ENCODE measurements at regions not wholly inside any gene's neighbourhood (a gene's known extent, or its start where the extent isn't known, plus 50 kb on each side); places are given as distances from the start of the nearest gene placed in this dataset.

DNA sequence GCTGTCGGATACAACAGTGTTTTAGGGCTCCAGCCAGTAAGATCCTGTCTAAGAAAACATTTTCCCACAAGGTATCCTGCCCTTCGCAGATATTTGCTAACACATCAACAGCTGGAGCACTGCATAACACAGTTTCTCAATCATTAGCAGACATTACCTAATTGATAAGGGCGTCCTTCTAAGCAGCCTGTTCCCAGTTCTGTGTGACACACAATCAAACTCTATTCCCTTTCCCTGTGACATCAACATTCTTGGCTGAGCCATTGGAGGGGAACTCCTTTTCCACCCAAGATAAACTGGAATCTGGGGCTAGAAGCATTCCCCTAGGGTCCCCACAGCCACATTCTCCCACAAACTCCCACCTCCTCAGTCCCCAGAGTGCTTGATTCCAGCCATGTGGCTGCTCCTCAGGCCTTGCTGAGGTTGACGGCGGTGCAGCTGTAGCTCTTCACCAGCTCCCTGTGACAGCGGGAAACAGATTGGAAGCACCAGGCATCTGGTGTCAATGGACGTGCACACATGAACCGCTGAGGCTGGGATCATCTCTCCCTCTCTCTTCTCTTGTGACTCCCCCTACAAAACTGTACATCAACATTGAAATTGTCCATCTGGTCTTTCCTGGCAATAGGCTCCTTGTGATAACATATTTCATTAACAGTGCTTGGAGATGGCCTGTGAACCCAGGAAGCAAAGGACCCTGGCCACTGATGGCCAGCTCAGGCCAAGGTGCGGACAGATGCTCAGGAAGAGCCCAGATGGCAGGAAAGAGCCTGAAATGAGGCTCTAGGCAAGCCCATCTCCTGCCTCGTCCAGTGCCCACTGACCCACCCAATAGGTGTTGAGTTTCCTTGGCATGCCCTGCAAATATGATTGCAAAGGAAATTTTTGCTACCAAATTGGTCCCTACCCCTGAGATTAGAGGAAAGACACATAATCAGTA is 131.1 kb upstream of the TBX20 start:
- no peak for DNase-seq

DNA sequence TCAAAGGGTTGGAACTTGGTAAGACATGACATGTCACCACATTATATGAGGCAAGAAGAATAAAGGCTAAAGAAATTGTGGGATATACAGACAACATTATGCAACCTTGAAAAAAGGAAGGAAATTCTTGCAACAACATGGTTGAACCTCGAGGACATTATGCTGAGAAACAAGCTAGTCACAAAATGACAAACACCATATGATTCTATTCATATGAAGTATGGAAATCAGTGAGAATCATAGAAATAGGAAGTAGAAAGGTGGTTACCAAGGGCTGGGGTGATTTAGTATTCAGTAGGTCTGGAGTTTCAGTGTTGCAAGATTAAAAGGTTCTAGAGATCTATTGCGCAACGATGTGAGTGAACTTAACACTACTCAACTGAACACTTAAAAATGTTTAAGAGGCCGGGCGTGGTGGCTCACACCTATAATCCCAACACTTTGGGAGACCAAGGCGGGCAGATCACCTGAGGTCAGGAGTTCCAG is 126.9 kb upstream of the TBX20 start:
- no peak for DNase-seq

DNA sequence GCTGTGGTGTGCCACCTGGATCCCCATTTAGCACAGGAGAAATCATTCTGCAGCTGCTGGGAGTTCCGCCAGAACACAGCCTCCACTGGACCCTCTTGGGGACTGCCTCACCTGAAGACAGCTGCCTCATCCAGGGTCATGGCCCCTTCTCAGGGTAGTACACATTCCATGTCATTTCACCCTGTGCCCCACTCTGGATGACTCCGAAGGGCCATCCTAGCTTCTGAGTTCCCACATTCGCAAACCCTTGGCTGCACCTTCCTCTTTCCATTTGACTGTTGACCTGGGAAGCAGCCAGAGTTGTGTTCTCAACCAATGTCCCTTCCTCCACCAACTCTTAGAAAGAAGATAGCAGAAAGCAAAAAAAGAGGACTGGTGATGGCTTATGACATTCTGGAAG is 125.6 kb upstream of the TBX20 start:
- DNase-seq = no peak

DNA sequence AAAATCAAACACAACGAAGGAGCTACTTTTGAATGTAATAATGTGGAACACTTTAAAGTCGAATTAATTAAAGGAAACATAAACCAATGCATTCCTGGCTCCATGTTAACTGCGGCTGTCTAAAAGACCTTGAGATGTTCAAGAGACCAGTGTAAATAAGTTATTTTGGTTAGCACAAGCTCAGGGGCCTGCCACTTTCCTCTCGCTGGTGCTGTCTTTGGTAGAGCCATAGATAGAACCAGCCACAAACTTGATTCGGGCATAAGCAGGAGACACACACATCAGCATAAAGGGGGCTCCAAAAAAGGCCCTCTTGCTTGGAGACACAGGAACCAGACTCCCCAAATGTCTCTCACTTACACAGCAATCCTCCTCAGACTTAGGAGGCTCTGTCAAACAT is 121.6 kb upstream of the TBX20 start:
- DNase-seq = no peak

DNA sequence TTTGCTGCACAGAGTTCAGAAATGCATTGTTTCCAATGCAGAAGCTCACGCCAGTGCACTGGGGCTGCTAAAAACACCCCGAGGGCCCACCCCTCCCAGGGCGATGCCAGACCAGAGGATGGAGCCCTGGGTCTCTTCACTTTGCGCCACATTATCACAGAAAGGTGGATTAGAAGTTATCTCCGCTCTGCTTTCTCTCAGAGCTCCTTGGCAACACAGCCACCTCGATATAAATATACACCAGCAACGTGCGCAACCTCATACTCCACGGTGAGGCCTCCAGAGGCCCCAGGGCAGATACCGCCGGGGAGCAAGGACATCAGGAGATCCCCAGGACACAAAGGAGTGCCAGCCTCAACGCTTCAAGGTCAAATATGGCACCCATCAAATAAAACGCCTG is 121.0 kb upstream of the TBX20 start:
- DNase-seq = no peak

DNA sequence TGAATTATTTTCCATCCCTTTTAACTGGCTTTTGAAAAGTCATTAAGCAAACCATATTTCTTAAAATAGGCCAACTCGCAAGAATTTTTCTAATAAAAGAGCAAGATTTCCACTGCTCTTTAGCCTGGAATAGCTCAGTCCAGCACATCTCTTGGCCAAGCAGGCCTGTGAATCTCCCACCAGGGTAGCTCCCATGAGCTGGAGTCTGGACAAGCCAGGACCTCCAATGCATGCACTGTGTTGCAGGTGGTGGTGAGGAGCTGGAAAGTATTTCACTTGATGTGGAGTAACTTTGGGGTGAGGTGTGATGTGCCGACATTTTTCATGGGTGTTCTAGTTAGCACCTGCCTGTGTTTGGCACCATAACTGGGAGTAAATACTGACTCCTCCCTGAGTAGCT is 117.3 kb upstream of the TBX20 start:
- DNase-seq = no peak

DNA sequence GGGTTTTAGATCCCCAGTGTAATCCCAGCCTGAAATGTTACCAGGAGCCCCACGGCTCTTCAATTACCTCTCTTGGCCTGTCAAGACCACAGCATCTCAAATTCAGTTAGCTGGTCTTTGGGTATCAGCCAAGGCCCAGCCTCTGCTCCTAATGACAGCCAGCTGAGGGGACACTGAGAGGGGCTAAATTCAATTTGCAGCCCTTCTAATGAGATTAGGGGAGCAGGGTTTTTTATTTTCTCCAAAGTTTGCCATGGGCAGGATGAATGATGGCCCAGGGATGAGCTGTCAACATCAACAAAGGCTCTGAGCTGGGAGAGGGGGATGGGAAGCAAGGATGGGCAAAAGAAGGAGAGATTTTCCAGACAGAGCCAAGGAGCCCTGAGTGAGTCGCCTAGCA is 116.8 kb upstream of the TBX20 start:
- DNase-seq = no peak

DNA sequence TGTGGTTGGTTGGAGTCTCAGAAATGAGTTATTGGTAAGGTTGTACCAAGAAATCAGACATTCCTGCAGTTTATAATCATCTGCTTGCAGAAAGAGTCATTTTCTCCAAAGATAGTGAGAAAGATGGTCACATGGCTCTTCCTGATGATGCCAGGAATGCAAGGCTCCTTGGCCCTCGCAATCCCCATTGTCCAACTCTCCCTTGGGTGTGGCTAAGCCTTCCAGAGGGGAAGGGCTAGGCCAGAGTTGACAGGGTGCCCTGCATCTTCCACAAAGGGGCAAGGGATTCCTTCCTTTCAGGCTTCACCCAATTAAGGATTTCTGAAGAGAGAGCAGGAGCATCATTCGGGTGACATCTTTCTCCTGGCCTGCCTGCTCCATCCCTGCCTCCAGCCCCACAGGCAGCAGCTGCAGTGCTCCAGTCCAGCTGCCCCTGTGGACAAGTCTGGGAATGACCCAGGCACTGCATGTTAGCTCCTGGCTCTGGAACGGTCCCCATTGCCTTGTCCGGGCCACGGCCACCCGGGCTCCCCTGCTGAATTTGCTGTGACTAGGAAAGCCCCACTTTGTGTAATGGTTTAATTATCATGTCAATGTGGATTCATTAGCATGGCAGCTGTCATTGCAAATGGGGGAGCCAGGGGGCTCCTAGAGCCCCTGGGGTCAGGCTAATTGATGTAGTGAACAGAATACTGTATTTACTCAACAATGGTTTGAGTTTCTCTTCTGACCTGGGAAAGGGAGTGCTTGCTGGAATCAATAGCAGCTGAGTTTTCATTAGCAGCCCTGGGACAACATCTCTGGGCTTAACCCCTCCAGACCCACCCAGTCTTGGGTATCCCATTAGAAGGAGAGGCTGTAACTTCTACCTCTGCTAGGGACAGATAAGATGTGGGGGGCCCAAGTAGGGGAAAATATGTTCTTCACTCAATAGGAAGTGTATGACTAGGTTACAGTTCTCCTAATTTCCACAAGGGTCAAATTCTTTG is 112.6 kb upstream of the TBX20 start:
- no peak for DNase-seq

DNA sequence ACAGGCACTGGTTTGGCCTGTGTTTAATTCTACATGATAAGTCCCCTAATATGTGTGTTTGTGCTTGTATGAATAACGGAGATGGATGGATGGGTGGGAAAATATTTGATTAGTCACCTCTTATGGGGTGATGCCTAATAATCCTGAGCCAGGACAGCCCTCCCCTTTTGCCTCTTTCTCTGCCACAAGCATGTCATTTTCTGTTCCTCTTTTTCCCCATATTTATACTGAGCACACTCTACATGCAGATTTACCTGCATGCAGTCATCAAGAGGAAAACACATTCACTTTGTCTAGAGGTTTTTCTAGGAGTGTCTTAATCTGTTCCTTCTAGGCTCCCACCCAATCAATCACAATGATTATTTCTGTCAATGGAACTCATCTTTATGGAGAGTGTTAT is 111.6 kb upstream of the TBX20 start:
- no peak for DNase-seq

DNA sequence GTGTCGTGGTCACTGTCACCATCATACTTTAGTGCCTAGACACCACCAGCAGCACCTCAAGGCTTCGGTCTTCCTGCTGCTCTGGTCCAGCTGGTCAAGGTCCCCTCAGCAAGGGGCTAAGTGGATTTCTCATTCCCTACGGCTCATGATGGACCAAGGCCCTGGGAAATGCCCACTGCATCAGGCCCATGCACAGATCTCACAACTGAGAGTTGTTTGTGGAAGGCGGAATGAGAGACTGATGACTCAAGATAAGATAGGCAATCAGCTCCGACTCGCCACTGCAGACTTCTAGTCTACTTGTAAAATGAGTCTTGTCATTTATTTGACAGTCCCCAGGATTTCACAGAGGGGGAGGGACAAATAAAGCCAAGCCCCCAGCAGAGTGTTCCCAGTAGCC is 108.4 kb upstream of the TBX20 start:
- no peak for DNase-seq

DNA sequence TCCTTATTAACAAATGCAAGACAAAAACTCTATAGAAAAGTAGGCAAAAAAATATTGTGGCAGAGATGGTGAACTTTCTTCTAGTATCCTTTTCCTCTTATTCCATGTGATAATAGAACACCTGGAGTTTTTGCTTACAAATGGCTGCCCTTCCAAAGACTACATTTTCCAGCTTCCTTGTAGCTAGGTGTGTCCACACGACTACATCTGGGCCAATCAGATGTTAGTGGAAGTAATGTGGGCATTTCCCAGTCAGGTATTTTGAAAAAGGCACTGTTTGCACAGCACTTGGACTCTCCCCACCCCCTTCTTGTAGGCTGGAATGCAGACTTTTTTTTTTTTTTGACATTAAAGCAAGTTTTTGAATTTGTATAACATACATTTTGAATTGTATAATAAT is 105.5 kb upstream of the TBX20 start:
- DNase-seq = no peak

DNA sequence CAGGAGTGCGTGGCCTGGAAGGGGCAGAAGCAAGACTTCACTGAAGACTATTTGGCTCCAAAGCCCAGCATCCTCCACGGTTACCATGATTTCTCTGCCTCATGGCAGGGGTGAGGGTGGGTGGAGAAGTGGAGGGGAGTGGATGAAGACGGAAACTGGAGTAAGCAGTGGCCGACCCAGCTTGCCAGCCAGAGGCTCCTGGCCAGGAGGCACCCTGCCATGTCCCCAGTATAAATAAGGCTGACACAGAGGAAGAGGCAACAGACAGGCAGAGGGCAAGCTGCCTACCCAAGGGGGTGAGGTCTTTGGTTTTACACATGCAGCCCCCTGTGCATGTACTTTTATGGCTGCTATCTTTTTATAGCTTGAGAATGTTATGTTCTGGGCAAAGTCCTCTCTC is 102.6 kb upstream of the TBX20 start:
- no peak for DNase-seq

DNA sequence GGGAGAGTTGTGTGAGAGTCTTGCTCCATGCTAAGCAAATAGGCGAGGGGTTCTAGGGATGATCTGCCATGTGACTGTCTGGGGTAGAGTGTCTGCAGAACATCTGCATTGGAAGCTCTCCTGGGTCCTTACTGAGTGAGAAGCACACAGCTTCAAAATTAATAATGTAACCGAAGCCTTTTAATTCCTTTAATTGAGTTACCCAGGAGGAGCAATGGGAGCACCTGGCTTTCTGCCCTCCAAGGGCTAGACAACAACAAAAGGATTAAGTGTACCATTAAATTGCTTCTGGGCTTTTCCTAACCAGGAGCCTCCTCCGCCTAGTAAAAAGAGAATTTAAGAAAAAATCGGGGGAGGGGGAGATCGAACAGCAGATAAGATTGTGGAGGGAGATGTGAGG is 102.0 kb upstream of the TBX20 start:
- DNase-seq = no peak

DNA sequence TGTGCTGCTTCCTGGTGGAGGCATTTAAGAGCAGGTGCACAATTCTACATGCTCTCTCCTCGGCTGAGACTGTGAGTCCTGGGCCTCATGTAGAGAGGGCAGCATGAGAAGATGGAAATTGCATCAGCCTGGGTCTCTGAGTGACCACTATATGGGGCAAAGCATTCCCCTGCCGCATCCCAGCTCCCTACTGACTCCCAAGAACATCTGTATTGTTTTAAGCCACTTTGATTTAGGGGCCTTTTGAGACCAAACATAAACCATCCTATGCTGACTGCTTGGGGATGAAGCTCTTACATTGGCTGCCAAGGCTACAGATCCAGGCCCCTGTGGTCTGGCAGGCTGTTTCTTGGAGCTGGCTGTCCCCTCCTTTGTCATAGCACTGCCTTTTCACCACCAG is 101.3 kb upstream of the TBX20 start:
- no peak for DNase-seq

DNA sequence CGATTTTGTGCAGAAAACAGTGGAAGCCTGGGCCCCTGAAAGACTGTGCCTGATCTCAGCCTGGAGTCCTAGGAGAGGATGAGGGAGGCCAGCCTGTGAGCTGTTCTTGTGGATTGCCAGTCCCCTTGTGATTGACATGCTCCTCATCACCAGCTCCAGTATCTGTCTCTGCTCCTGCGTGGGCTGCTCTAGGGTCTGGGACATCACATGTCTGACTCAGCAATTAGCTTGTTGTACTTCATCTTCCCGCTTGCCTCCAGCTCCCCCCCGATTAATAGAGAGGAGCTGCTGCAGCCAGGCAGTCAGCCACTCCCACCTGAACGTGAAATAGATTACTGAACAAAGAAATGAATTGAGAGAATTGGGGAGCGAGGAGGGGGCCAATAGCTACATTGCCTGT is 99.6 kb upstream of the TBX20 start:
- DNase-seq = no peak

DNA sequence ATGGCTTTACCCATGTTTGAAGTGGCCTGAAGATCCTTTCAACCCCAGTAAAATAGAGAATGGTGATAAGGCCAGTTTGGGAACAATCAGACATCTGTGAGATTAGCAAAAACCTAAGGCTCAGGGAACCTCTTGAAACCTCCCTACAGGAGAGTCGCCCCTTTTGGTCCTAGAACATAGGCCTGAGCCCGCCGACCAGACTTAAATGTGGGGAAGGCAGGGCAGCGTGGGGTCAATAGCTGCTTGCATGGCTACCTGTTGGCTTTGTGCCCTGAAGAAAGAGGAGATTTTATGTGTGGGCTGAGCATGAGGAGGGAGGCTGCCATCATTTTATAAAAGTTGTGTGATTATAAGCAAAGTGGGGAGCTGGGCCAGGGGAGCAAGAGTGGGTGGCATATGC is 97.6 kb upstream of the TBX20 start:
- no peak for DNase-seq

DNA sequence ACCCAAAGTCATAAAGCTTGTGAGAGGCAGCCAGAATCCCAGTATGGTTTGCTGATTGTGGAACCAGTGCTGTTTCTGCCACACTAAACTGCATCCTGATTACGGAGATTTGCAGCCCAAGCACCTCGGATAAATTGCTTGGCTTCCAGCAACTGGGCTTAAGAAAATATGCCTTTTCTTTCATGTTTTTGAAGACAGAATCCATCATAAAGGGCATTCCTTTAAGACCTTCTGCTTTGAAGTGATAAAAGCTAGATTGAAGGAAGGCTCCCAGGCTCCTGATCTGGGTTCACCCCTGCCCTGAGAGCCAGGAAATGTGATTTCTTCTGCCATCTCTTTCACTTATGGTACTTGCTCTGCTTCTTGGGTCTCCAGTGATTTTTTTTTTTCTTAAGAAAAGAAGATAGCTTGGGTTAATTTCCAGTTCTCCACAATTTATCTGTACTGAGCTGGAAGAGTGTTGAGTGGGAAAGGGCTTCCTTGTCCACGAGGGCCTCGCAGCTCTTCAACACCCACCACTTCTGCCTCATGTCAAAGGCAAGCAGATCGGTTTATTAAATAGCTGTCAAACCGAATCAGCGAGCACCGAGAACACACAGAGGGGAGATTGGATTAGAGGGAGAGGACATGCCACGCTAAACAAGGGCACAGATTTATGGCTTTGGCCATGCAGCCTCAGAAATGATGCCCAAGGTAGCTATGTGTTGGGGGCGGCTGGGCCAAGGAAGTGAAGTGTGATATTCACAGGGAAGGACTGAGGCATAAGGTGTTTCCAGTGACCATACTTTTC is 94.9 kb upstream of the TBX20 start:
- DNase-seq = no peak

DNA sequence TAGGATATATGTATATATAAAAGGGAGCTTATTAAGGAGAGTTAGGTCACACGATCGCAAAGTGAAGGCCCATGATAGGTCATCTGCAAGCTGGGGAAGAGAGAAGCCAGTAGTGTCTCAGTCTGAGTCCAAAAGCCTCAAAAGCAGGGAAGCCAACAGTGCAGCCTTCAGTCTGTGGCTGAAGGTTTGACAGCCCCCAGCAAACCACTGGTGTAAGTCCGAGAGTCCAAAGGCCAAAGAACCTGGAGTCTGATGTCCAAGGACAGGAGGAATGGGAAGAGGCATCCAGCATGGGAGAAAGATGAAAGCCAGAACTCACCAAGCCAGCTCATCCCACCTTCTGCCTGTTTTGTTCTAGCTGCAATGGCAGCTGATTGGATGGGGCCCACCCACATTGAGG is 88.9 kb upstream of the TBX20 start:
- no peak for DNase-seq

DNA sequence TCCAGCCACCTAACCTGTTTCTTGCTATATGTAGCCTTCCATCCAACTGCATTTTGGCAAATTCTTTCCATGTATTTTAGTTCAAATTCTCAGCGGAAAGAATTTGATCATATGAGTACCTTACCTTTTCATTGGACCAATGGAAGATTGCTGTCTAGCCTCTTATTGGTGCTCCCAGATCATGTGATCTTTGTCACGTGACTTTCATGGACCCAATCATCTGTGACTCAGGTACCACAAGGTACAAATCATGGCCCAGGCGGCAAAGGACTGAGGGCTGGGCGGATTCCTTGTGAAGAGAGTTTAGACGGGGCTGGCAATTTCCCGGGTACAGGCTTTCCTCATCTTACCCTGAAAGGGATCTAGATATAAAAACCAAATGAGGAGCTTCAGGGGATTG is 85.9 kb upstream of the TBX20 start:
- DNase-seq = no peak

DNA sequence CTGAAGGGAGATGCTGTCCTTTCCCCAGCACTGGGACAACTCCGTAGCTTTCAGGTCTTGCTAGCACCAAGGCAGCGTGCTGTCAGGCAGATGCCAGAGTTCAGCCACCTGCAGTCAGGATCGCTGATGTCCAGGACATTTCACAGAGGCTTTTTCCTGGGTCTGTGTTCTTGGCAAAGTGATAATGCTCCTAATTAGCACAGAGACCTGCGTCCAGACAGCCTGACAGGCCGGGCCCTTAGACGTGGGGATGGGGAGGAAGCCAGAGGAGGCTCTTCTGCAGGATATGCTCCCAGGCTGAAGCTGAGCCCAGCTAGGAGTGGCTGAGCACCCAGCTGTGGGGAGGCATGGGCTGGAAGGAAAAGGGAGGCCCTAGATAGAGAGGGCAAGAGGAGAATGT is 82.5 kb upstream of the TBX20 start:
- no peak for DNase-seq

DNA sequence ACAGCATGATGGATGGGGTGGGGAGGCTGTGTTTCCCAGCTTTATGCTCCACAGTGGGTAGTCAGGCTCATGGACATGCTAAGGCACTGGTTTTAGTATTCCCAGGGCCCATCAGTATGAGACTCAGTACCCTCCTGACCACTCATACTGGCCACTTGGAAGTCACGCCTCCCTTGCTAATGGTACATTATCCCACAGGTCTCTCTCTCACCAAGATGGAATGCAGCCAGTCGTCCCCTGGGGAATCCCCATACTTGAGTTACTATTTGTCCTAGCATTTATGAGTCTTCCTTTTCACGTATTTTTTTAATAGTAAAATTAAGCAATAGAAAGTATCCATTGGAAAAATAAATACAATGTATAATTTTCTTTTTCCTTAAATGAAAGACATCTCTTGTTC is 80.6 kb upstream of the TBX20 start:
- DNase-seq = no peak

DNA sequence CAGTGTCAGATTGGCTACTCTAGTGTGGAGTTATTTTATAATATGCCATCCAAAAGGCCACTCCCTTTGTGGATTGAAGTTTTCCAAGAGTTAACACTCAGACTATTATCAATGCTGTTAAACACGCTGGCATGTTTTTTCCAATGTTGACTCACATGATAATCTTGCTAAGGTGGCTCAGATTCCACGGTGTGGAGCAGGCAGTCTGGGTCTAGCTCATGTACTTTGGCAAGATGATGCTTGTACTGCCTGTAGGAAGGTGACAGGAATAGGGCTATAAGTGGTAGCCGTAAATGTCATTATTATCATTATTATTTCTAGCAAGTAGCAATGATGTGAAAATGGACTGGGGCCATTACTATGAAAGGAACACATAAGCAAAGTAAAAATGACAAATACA is 79.4 kb upstream of the TBX20 start:
- DNase-seq = no peak
